ENCODE measurements at regions not wholly inside any gene's neighbourhood (a gene's known extent, or its start where the extent isn't known, plus 50 kb on each side); places are given as distances from the start of the nearest gene placed in this dataset.

DNA sequence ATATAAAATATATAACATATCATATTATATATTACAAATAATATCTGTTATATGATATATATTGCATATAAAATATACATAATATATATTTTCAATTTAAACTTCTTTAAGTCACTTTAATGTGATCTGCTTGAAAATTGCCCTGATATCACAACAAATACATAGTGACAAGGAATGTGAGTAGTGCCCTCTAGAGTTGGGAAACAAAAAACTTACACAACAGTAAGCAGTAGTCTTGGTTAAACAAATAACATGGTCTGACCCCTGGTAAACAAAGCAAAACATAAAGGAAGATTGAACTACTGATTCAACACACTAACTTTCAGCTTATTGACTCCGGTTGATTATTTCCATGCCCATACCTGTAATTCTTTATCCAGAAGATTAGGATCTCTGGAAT, 188.3 kb upstream of the NMUR2 start:
- TF ChIP-seq, protein P1, sequence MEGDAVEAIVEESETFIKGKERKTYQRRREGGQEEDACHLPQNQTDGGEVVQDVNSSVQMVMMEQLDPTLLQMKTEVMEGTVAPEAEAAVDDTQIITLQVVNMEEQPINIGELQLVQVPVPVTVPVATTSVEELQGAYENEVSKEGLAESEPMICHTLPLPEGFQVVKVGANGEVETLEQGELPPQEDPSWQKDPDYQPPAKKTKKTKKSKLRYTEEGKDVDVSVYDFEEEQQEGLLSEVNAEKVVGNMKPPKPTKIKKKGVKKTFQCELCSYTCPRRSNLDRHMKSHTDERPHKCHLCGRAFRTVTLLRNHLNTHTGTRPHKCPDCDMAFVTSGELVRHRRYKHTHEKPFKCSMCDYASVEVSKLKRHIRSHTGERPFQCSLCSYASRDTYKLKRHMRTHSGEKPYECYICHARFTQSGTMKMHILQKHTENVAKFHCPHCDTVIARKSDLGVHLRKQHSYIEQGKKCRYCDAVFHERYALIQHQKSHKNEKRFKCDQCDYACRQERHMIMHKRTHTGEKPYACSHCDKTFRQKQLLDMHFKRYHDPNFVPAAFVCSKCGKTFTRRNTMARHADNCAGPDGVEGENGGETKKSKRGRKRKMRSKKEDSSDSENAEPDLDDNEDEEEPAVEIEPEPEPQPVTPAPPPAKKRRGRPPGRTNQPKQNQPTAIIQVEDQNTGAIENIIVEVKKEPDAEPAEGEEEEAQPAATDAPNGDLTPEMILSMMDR (IDR thresholded peaks at IDR 0.05) = no peak
- TF ChIP-seq POLR2A (IDR thresholded peaks at IDR 0.05) = no peak

Measured in lower leg skin (tissue), 3 donors.